ENCODE measurements at regions not wholly inside any gene's neighbourhood (a gene's known extent, or its start where the extent isn't known, plus 50 kb on each side); places are given as distances from the start of the nearest gene placed in this dataset.

DNA sequence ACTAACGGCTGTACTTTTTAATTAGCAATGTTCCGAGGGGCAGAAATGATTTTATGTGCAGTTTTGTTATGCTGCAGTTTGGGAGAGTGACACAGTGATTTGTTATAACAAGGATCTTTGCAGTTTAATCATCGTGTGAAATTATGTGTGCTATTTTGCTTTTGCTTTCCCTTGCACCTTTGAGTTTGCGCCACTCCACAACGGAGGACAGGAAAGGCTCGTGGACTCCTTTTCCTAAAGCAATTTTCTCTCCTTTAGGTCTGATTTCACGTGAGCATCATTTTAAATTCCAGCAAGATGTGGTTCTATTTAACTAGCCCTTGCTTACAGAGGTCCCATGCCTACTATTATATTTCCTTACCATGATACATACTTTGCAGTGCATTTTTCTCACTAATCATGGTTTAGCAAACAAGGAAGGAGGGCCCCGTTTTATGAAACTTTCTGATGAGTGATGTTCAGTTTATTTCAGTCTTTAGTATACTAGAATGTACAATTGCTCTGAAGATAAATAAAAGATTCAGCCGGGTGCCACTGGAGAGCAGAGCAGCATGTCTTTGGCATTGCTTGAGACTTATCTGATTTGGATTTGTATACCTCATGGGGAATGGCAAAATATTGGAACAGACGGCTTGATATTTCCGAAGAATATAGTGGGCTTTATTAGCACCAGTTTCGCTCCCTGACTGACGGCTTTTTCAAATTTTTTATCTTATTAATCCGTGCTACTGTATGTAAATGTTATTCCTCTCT lies 528.2 kb upstream of the FANCL start:
- Histone ChIP-seq H3K4me3 (ENCODE audit: low read depth in 1 of 2, low read length in 2 of 2) (no peak overlapping the region), H3K36me3 (ENCODE audit: insufficient read depth, low read length) (no peaks in the 10 kb centered on the region), H3K9me3 (ENCODE audit: insufficient read depth, low read length, severe bottlenecking) (no peaks in the 10 kb centered on the region), H3K9ac (ENCODE audit: low read depth, low read length) (no peak overlapping the region), H2AFZ (ENCODE audit: low read depth, low read length) (no peak overlapping the region), H3K4me1 (ENCODE audit: insufficient read depth, low read length) (peaks cover 2% of the 10 kb centered on the region; the same call in 1 of the 2 replicates), H3K27ac (ENCODE audit: low read length) (no peak overlapping the region), H3K79me2 (ENCODE audit: insufficient read depth, low read length) (no peaks in the 10 kb centered on the region), H3K27me3 (ENCODE audit: insufficient read depth, low read length, poor library complexity) (peaks cover 16% of the 10 kb centered on the region), H3K4me2 (ENCODE audit: insufficient read depth, low read length) (no peak overlapping the region), H4K20me1 (ENCODE audit: insufficient read depth, low read length) (no peaks in the 10 kb centered on the region)
- ATAC-seq (ENCODE audit: insufficient read depth, low read depth) (no peak), DNase-seq (no peak)
- TF ChIP-seq EZH2 (IDR thresholded peaks at IDR 0.05; ENCODE audit: borderline replicate concordance, low read depth, low read length, severe bottlenecking), result no peak
- no peak for TF ChIP-seq CTCF (IDR thresholded peaks at IDR 0.05; ENCODE audit: borderline replicate concordance, extremely low read depth, low read length, poor library complexity, severe bottlenecking)

- TF ChIP-seq EZH2 (IDR thresholded peaks at IDR 0.05; ENCODE audit: borderline replicate concordance, low read depth, low read length, severe bottlenecking) (no peak), CTCF (IDR thresholded peaks at IDR 0.05; ENCODE audit: borderline replicate concordance, extremely low read depth, low read length, poor library complexity, severe bottlenecking) (no peak)
- H3K4me1 ChIP-seq (ENCODE audit: insufficient read depth, low read length), result peaks cover 2% of the 10 kb centered on the region; the same call in 1 of the 2 replicates
- H3K4me3 ChIP-seq (ENCODE audit: low read depth in 1 of 2, low read length in 2 of 2), result no peak overlapping the region
- no peaks in the 10 kb centered on the region for H4K20me1 ChIP-seq (ENCODE audit: insufficient read depth, low read length)
- DNase-seq (no peak), ATAC-seq (ENCODE audit: insufficient read depth, low read depth) (no peak)
- H3K36me3 ChIP-seq (ENCODE audit: insufficient read depth, low read length), result no peaks in the 10 kb centered on the region
- peaks cover 16% of the 10 kb centered on the region for H3K27me3 ChIP-seq (ENCODE audit: insufficient read depth, low read length, poor library complexity)
- H2AFZ ChIP-seq (ENCODE audit: low read depth, low read length), result no peak overlapping the region
- H3K9ac ChIP-seq (ENCODE audit: low read depth, low read length), result no peak overlapping the region
- no peak overlapping the region for H3K4me2 ChIP-seq (ENCODE audit: insufficient read depth, low read length)
- no peak overlapping the region for H3K27ac ChIP-seq (ENCODE audit: low read length)
- no peaks in the 10 kb centered on the region for H3K79me2 ChIP-seq (ENCODE audit: insufficient read depth, low read length)
- no peaks in the 10 kb centered on the region for H3K9me3 ChIP-seq (ENCODE audit: insufficient read depth, low read length, severe bottlenecking)
These were observed 527.6 kb upstream of the FANCL start for GRCh38 chr2:58768715-58769080.

- no peaks in the 10 kb centered on the region for H3K36me3 ChIP-seq (ENCODE audit: insufficient read depth, low read length)
- DNase-seq, result no peak
- H3K27me3 ChIP-seq (ENCODE audit: insufficient read depth, low read length, poor library complexity), result peaks cover 16% of the 10 kb centered on the region
These were observed 526.9 kb upstream of the FANCL start for GRCh38 chr2:58767828-58768714.

More at GRCh38 chr2:58767828-58768714, 526.9 kb upstream of the FANCL start:
- no peak for ATAC-seq (ENCODE audit: insufficient read depth, low read depth)
- Histone ChIP-seq H3K27ac (ENCODE audit: low read length) (no peak overlapping the region), H3K4me3 (ENCODE audit: low read depth in 1 of 2, low read length in 2 of 2) (no peak overlapping the region), H2AFZ (ENCODE audit: low read depth, low read length) (no peak overlapping the region), H3K9ac (ENCODE audit: low read depth, low read length) (no peak overlapping the region), H3K4me1 (ENCODE audit: insufficient read depth, low read length) (peaks cover 2% of the 10 kb centered on the region; the same call in 1 of the 2 replicates), H4K20me1 (ENCODE audit: insufficient read depth, low read length) (no peaks in the 10 kb centered on the region), H3K79me2 (ENCODE audit: insufficient read depth, low read length) (no peaks in the 10 kb centered on the region), H3K9me3 (ENCODE audit: insufficient read depth, low read length, severe bottlenecking) (no peaks in the 10 kb centered on the region), H3K4me2 (ENCODE audit: insufficient read depth, low read length) (no peak overlapping the region)
- no peak for TF ChIP-seq EZH2 (IDR thresholded peaks at IDR 0.05; ENCODE audit: borderline replicate concordance, low read depth, low read length, severe bottlenecking)
- TF ChIP-seq CTCF (IDR thresholded peaks at IDR 0.05; ENCODE audit: borderline replicate concordance, extremely low read depth, low read length, poor library complexity, severe bottlenecking), result no peak
